NT2/D1 (cell line): ENCODE measurements at regions not wholly inside any gene's neighbourhood (a gene's known extent, or its start where the extent isn't known, plus 50 kb on each side); places are given as distances from the start of the nearest gene placed in this dataset.

Source experiments
- DNase-seq: peaks from one replicate; pipeline ENCODE4 v3.0.0-alpha.2; 2011; ENCODE audit warnings: low read depth, low spot score
- H3K27me3 ChIP-seq: 2 replicates; pipeline ENCODE4 v1.6.0; 2011; ENCODE audit warnings: mild to moderate bottlenecking; ENCODE audit not compliant: insufficient read length, insufficient read depth
- H3K36me3 ChIP-seq: 2 replicates; pipeline ENCODE4 v1.6.1; 2011; ENCODE audit warnings: mild to moderate bottlenecking, low read length, mixed read lengths; ENCODE audit not compliant: insufficient read depth, insufficient read length
- H3K4me1 ChIP-seq: 2 replicates; pipeline ENCODE4 v1.5.1; 2011; ENCODE audit not compliant: insufficient read depth, insufficient read length
- H3K4me3 ChIP-seq: 2 replicates; pipeline ENCODE4 v1.5.1; 2011; ENCODE audit warnings: low read depth; ENCODE audit not compliant: insufficient read length
- H3K9ac ChIP-seq: 2 replicates; pipeline ENCODE4 v1.6.0; 2011; ENCODE audit warnings: low read depth; ENCODE audit not compliant: insufficient read length
- H3K9me3 ChIP-seq: 2 replicates; pipeline ENCODE4 v1.5.1; 2011; ENCODE audit warnings: mild to moderate bottlenecking, low read length; ENCODE audit not compliant: insufficient read depth
- SUZ12 ChIP-seq: IDR thresholded peaks from 2 replicates; pipeline ENCODE4 v1.6.1; 2011; ENCODE audit not compliant: insufficient read length, insufficient read depth; ENCODE audit errors: extremely low read depth
- YY1 ChIP-seq: IDR thresholded peaks from 2 replicates; pipeline ENCODE4 v1.6.1; 2011; ENCODE audit not compliant: insufficient read length, insufficient read depth
- ZNF274 ChIP-seq: IDR thresholded peaks from 2 replicates; pipeline ENCODE4 v1.6.1; 2011; ENCODE audit warnings: mild to moderate bottlenecking, low read depth, low read length

DNA sequence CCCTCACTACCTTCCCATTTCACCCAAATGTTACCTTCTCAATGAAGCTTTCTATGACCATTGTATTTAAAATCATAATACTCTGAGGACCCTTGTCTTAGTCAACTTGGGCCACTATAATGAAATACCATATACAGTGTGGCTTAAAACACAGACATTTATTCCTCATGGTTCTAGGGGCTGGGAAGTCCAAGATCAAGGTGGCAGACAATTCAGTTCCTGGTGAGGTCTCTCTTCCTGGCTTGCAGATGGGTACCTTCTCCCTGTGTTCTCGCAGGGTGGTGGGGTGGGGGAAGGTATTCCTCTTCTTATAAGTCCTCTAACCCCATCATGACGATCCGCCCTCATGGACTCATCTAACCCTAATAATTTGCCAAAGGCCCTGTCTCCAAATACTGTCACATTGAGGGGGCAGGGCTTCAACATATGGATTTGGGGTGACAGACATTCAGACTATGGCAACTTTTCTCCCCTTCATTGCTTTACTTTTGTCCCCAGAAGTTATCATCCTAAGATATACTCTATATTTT is 163.7 kb upstream of the PWP1 start:
- Histone ChIP-seq H3K9me3 (peaks cover 11% of the 10 kb centered on the region; the same call in 1 of the 2 replicates), H3K4me3 (no peak overlapping the region), H3K27me3 (no peaks in the 10 kb centered on the region), H3K36me3 (no peaks in the 10 kb centered on the region), H3K9ac (no peak overlapping the region), H3K4me1 (no peaks in the 10 kb centered on the region)
- DNase-seq = no peak
- TF ChIP-seq ZNF274 = no peak
- no peak for TF ChIP-seq YY1

DNA sequence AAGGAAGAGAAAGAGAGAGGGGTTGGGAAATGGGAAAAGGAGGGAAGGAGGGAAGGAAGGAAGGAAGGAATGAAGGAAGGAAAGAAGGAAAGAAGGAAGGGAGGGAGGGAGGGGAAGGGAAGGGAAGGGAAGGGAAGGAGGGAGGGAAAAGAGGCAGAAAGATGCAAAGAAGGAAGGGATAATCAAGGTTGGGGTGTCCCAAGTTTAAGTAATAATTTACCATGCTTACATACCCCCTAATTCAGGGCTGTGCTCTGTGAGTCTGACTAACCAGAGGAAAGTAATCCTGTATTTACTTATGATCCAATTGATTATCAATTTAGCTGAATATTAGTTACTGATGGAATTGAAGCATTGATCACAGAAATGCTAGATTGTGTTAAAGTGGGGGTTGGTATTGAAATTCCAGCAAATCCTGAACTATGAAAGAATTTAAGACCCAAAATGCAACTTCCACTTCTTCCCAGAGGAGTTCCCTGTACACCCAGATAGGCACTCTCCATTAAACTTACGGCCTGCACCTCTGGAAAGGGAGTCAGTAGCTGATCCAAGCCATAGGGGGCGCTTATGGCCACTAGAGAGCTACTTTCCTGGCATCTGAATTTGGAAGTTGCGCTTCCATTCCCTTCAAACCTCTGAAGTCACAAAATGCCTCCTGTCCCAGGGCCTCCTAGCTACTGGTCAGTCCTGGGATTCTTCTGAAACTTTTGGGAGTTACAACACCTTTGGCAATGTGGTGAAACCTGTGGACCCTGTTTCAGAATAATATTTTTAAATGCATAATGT is 162.7 kb upstream of the PWP1 start:
- Histone ChIP-seq H3K36me3 (no peaks in the 10 kb centered on the region), H3K27me3 (no peaks in the 10 kb centered on the region), H3K9ac (no peak overlapping the region), H3K4me1 (no peaks in the 10 kb centered on the region), H3K9me3 (peaks cover 11% of the 10 kb centered on the region; the same call in 1 of the 2 replicates), H3K4me3 (no peak overlapping the region)
- TF ChIP-seq SUZ12 (no peak), YY1 (no peak), ZNF274 (no peak)
- peak; percentile 28 for DNase-seq

DNA sequence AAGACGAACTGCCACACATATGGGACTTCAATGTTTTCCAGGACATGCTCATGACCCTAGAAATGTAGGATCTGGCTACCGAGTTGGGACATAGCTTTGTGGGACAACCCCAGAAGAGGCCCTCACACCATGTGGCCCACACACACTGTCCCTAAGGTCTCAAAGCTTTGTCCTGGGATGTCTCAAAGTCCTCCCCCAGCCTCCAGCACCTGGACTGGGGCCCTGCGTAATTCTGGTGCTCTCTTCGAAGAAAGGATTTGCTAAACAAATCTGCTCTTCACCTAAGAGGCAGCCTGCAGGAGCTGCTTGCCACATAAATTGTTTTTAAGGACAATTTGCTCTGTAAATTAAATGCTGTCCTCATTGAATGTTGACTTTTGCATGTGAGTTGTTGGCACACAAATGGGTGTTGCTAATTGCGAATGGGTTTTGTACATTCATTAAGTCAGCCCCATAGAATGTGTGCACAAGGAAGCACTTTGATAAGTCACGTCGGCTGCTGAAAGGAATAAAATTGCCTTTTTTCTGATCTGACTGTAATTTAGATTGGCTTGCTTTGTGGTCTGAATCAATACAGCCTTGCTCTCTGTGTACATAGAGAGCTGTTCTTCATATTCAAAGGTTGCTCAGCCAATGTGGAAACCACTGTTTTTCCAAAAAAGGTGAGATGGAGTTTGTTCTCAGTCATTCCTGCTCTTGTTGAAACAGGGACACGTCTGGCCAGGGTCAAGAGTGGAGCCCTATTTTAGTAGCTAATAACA is 161.6 kb upstream of the PWP1 start:
- Histone ChIP-seq H3K27me3 (no peaks in the 10 kb centered on the region), H3K36me3 (no peaks in the 10 kb centered on the region), H3K4me1 (no peaks in the 10 kb centered on the region), H3K4me3 (no peak overlapping the region), H3K9ac (no peak overlapping the region), H3K9me3 (peaks cover 8% of the 10 kb centered on the region; the same call in 1 of the 2 replicates)
- TF ChIP-seq ZNF274 (no peak), YY1 (no peak), SUZ12 (no peak)
- DNase-seq = no peak

DNA sequence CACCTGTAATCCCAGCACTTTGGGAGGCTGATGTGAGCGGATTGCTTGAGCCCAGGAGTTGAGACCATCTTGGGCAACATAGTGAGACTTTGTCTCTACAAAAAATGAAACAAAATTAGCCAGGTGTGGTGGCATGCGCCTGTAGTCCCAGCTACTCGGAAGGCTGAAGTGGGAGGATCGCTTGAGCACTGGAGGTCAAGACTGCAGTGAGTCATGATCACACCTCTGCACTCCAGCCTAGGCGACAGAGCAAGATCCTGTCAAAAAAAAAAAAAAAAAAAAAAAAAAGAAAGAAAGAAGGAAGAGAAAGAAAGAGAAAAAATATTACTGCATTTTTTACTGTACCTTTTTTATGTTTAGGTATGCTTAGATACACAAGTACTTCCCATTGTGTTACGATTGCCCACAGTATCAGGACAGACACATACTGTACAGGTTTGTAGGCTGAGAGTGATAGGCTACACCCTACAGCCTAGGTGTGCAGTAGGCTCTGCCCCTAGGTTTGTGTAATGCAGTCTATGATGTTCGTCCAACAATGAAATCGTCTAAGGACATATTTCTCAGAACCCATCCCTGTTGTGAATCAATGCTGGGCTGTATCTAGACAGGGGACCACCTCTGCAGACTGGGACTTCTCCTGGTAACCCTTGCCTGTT is 160.4 kb upstream of the PWP1 start:
- TF ChIP-seq ZNF274 = no peak
- TF ChIP-seq YY1 = no peak
- TF ChIP-seq SUZ12 = no peak
- Histone ChIP-seq H3K27me3 (no peaks in the 10 kb centered on the region), H3K36me3 (no peaks in the 10 kb centered on the region), H3K9ac (no peak overlapping the region), H3K4me1 (no peaks in the 10 kb centered on the region), H3K9me3 (peaks cover 7% of the 10 kb centered on the region; the same call in 1 of the 2 replicates), H3K4me3 (no peak overlapping the region)
- no peak for DNase-seq

DNA sequence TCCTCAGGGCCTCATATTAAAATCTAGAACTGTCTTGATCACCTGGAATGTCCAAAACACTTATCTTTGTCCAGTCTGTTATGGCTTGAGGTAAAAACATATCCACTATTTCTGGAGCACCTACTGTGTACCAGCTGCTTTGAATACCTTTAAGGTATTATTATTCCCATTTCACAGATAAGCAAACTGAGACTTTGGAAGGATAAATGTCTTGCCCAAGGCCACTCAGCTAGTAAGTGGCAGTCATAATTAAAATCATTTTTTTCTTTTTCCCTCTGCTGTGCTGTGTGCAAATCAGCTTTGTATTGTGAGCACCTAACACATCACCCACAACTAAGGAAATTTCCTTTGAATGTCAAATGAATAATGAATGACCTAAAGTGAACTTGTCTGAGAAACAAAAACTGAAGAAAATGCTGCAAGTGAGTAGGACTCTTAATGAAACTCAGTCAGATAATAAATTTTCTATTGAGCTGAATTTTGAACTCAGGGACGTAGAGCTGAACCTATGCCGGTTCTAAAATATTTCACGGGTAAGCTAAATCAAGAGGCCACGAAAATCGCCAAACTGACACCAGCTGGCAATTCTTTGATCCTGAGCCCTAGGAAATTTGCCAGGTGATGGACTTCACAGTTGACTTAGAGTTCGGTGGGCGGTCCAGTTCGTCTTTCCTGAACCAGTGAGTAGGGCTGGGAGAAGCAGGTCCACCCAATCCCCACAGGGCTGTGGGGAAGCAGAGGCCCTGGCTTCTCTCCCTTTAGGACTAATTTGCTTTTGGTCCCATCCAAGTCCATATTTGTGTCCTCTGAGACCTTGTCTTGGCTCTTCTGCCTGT is 159.7 kb upstream of the PWP1 start:
- no peak for DNase-seq
- TF ChIP-seq YY1 (no peak), SUZ12 (no peak), ZNF274 (no peak)

DNA sequence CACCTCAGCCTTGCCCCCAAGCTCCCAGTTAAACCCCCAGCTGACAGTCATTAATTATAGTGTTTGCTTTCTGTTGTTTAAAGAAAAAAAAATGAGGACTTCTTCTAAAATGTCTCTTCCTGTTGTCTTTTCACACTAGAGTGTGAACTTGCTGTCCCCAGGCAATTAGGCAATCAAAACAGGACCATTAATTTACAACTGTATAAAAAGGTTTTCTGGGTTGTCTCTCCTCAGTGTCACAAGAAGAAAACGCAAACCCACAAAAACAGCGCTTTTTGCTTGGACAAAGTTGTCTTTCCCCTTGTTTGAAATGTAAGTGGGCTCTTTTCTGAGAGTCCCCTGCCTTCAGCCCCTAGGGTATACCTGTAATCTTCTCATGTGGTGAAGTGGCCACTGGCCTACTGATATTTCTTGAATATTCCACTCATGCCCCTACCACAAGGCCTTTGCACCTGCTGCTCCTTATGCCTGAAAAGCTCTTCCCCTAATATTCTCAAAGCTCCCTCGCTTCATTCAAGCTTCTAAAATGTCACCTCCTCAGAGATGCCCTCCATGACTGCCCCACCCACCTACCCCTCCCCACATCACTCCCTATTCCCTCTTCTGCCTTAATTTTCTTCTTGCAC is 158.9 kb upstream of the PWP1 start:
- no peak for TF ChIP-seq SUZ12
- no peak for TF ChIP-seq ZNF274
- no peak for TF ChIP-seq YY1
- no peak overlapping the region for H3K4me3 ChIP-seq
- H3K9me3 ChIP-seq = peaks cover 5% of the 10 kb centered on the region; the same call in 1 of the 2 replicates

More for the DNA sequence above, 159.7 kb upstream of the PWP1 start:
- H3K4me3 ChIP-seq = no peak overlapping the region
- peaks cover 7% of the 10 kb centered on the region; the same call in 1 of the 2 replicates for H3K9me3 ChIP-seq
- H3K36me3 ChIP-seq = no peaks in the 10 kb centered on the region
- H3K9ac ChIP-seq = no peak overlapping the region
- no peaks in the 10 kb centered on the region for H3K4me1 ChIP-seq
- no peaks in the 10 kb centered on the region for H3K27me3 ChIP-seq

More for the DNA sequence above, 158.9 kb upstream of the PWP1 start:
- Histone ChIP-seq H3K4me1 (no peaks in the 10 kb centered on the region), H3K36me3 (no peaks in the 10 kb centered on the region), H3K9ac (no peak overlapping the region), H3K27me3 (no peaks in the 10 kb centered on the region)
- no peak for DNase-seq
